ENCODE measurements at regions not wholly inside any gene's neighbourhood (a gene's known extent, or its start where the extent isn't known, plus 50 kb on each side); places are given as distances from the start of the nearest gene placed in this dataset.

DNA sequence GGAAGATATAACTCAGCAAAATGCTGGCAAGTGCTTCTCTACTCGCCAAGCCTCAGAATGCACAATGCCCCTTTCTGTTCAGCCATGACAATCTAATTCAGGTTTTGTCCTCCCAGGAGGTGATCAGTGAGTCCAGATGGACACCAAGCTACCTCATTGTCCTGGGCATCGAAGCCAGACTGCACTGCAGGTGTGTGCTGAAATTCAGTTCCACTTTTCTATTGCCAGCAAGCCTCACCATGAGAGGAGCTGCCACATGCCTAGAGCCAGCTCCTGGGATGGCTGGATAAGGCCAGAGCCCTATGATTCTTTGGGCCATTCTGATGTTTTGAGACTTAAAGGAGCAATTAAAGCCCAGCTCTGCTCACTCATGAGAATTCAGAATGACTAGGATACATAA is 186.7 kb downstream of the GRIN2B start:
- DNase-seq: no peak
- Histone ChIP-seq H3K36me3 (replicated peaks; ENCODE audit: insufficient read depth, low read length) (no peaks in the 10 kb centered on the region), H3K4me3 (ENCODE audit: low read length) (no peak overlapping the region), H3K9ac (ENCODE audit: low read length) (no peak overlapping the region), H3K79me2 (ENCODE audit: low read length) (no peaks in the 10 kb centered on the region), H3K9me2 (replicated peaks; ENCODE audit: insufficient read depth, low read length) (no peaks in the 10 kb centered on the region), H3K4me1 (ENCODE audit: low read length) (peaks cover 6% of the 10 kb centered on the region), H3K4me2 (ENCODE audit: low read depth, low read length) (no peak overlapping the region), H2AFZ (ENCODE audit: low read length) (no peak overlapping the region), H3K9me3 (replicated peaks; ENCODE audit: insufficient read depth, low read length) (no peaks in the 10 kb centered on the region), H3K27ac (ENCODE audit: low read length) (no peak overlapping the region), H4K20me1 (ENCODE audit: insufficient read depth, low read length) (no peaks in the 10 kb centered on the region), H3K27me3 (replicated peaks; ENCODE audit: insufficient read depth, low read length) (no peaks in the 10 kb centered on the region), H3F3A (ENCODE audit: insufficient read depth, low read length) (no peaks in the 10 kb centered on the region)
- TF ChIP-seq EZH2phosphoT487 (IDR thresholded peaks at IDR 0.05; ENCODE audit: low read length) (no peak), EZH2 (optimal IDR thresholded peaks at IDR 0.05; ENCODE audit: low read depth, low read length) (no peak), CTCF (IDR thresholded peaks at IDR 0.05; ENCODE audit: low read length) (no peak)

DNA sequence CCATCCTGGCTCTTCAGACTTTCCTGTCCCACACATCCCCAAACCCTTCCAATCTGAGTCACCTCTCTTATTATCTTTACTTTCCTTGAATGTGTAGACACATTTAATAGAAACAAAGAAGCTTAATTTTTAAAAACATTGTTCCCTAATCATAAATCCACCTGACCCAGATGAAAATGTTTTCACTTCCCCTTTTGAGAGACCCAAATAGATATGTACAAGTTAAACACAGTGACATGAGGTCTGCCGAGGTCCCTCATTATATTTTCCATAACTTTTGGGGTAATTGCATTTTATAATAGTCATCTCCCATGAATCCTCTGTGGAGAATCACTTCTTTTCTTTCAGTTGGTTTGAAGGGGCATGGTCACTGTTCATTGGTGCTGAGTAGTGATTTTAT is 191.1 kb downstream of the GRIN2B start:
- no peaks in the 10 kb centered on the region for H3K36me3 ChIP-seq (replicated peaks; ENCODE audit: insufficient read depth, low read length)
- TF ChIP-seq CTCF (IDR thresholded peaks at IDR 0.05; ENCODE audit: low read length) (no peak), EZH2phosphoT487 (IDR thresholded peaks at IDR 0.05; ENCODE audit: low read length) (no peak), EZH2 (optimal IDR thresholded peaks at IDR 0.05; ENCODE audit: low read depth, low read length) (no peak)
- no peaks in the 10 kb centered on the region for H3K9me3 ChIP-seq (replicated peaks; ENCODE audit: insufficient read depth, low read length)
- DNase-seq: no peak
- no peak overlapping the region; the same call in 1 of the 2 replicates for H3K4me2 ChIP-seq (ENCODE audit: low read depth, low read length)
- H3K4me1 ChIP-seq (ENCODE audit: low read length): peaks cover 6% of the 10 kb centered on the region
- peak overlapping the region; percentile 18; the same call in 1 of the 2 replicates for H3K27ac ChIP-seq (ENCODE audit: low read length)
- 0 out of 2 replicates have a peak overlapping the region, but pooled peaks have one; percentile 18 for H2AFZ ChIP-seq (ENCODE audit: low read length)
- no peaks in the 10 kb centered on the region for H4K20me1 ChIP-seq (ENCODE audit: insufficient read depth, low read length)
- no peak overlapping the region for H3K4me3 ChIP-seq (ENCODE audit: low read length)
- no peaks in the 10 kb centered on the region for H3F3A ChIP-seq (ENCODE audit: insufficient read depth, low read length)
- no peaks in the 10 kb centered on the region for H3K27me3 ChIP-seq (replicated peaks; ENCODE audit: insufficient read depth, low read length)
- no peak overlapping the region for H3K9ac ChIP-seq (ENCODE audit: low read length)
- H3K79me2 ChIP-seq (ENCODE audit: low read length): no peaks in the 10 kb centered on the region
- no peaks in the 10 kb centered on the region for H3K9me2 ChIP-seq (replicated peaks; ENCODE audit: insufficient read depth, low read length)

DNA sequence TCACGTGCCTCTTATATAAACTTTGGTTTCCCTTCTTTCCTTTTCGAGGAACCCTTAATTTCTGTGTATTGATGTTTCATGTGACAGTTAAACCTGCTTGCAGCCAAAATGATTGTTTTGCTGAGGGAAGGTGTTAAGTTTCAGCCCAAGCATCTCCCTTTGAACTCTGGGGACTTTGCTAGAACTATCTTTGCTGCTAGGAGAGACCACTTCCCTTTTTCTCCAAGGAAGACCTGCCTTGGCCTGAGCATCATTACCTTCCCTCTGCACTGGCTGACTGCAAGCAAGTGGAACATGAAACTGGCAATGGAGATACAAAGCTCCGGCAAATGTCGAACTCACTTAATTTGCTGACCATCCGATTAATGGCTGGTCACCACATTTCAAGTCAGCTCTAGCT is 192.8 kb downstream of the GRIN2B start:
- no peak overlapping the region for H3K4me2 ChIP-seq (ENCODE audit: low read depth, low read length)
- no peaks in the 10 kb centered on the region for H3F3A ChIP-seq (ENCODE audit: insufficient read depth, low read length)
- no peak overlapping the region for H3K27ac ChIP-seq (ENCODE audit: low read length)
- no peaks in the 10 kb centered on the region for H3K9me2 ChIP-seq (replicated peaks; ENCODE audit: insufficient read depth, low read length)
- no peak overlapping the region for H3K9ac ChIP-seq (ENCODE audit: low read length)
- no peaks in the 10 kb centered on the region for H3K27me3 ChIP-seq (replicated peaks; ENCODE audit: insufficient read depth, low read length)
- H4K20me1 ChIP-seq (ENCODE audit: insufficient read depth, low read length): no peaks in the 10 kb centered on the region
- H3K9me3 ChIP-seq (replicated peaks; ENCODE audit: insufficient read depth, low read length): no peaks in the 10 kb centered on the region
- H3K4me3 ChIP-seq (ENCODE audit: low read length): no peak overlapping the region
- H3K36me3 ChIP-seq (replicated peaks; ENCODE audit: insufficient read depth, low read length): no peaks in the 10 kb centered on the region
- TF ChIP-seq CTCF (IDR thresholded peaks at IDR 0.05; ENCODE audit: low read length) (no peak), EZH2phosphoT487 (IDR thresholded peaks at IDR 0.05; ENCODE audit: low read length) (no peak), EZH2 (optimal IDR thresholded peaks at IDR 0.05; ENCODE audit: low read depth, low read length) (no peak)
- no peak overlapping the region for H2AFZ ChIP-seq (ENCODE audit: low read length)
- no peaks in the 10 kb centered on the region for H3K79me2 ChIP-seq (ENCODE audit: low read length)
- DNase-seq: no peak
- peaks cover 6% of the 10 kb centered on the region for H3K4me1 ChIP-seq (ENCODE audit: low read length)

Measured in MM.1S (cell line).